ENCODE measurements at regions not wholly inside any gene's neighbourhood (a gene's known extent, or its start where the extent isn't known, plus 50 kb on each side); places are given as distances from the start of the nearest gene placed in this dataset.

- H3K9me3 ChIP-seq (ENCODE audit: control insufficient read depth, insufficient read depth, low read depth, low read length), result no peaks in the 10 kb centered on the region
- H3K27me3 ChIP-seq (ENCODE audit: control insufficient read depth, insufficient read depth, low read length), result no peaks in the 10 kb centered on the region
- no peak overlapping the region for H3K27ac ChIP-seq (ENCODE audit: insufficient read depth, low read length)
- H3K4me2 ChIP-seq (ENCODE audit: extremely low read depth, insufficient read depth, low read length), result no peak overlapping the region
- H3K36me3 ChIP-seq (ENCODE audit: control insufficient read depth, insufficient read depth, low read length), result no peaks in the 10 kb centered on the region
- no peaks in the 10 kb centered on the region for H3K4me1 ChIP-seq (ENCODE audit: control insufficient read depth, extremely low read depth, insufficient read depth, low read length)
- no peaks in the 10 kb centered on the region for H3K79me2 ChIP-seq (ENCODE audit: control insufficient read depth, insufficient read depth, low read length)
- no peak overlapping the region for H2AFZ ChIP-seq (ENCODE audit: low read length)
- H4K20me1 ChIP-seq (ENCODE audit: control insufficient read depth, extremely low read depth, insufficient read depth, low read length), result no peaks in the 10 kb centered on the region
- H3K9ac ChIP-seq (ENCODE audit: insufficient read depth, low read length), result no peak overlapping the region
- H3K4me3 ChIP-seq (replicated peaks in 1 of 4; ENCODE audit: control extremely low read depth in 1 of 4, insufficient read depth in 1 of 4, low read depth in 3 of 4, low read length in 4 of 4), result no peak overlapping the region
- no peak for DNase-seq (ENCODE audit: low read depth in 2 of 2)
- no peak for TF ChIP-seq EZH2 (IDR thresholded peaks at IDR 0.05; ENCODE audit: low read length, missing control alignments)
- TF ChIP-seq CTCF (conservative IDR thresholded peaks at IDR 0.05 in 1 of 2, IDR thresholded peaks at IDR 0.05 in 1 of 2; ENCODE audit: low read depth in 1 of 2, low read length in 2 of 2), result no peak
Observed at GRCh38 chr22:22992474-22992873, 77.8 kb upstream of the GNAZ start.

- TF ChIP-seq EZH2 (IDR thresholded peaks at IDR 0.05; ENCODE audit: low read length, missing control alignments) (no peak), CTCF (conservative IDR thresholded peaks at IDR 0.05 in 1 of 2, IDR thresholded peaks at IDR 0.05 in 1 of 2; ENCODE audit: low read depth in 1 of 2, low read length in 2 of 2) (no peak)
- Histone ChIP-seq H4K20me1 (ENCODE audit: control insufficient read depth, extremely low read depth, insufficient read depth, low read length) (no peaks in the 10 kb centered on the region), H3K9me3 (ENCODE audit: control insufficient read depth, insufficient read depth, low read depth, low read length) (no peaks in the 10 kb centered on the region), H3K36me3 (ENCODE audit: control insufficient read depth, insufficient read depth, low read length) (no peaks in the 10 kb centered on the region), H3K79me2 (ENCODE audit: control insufficient read depth, insufficient read depth, low read length) (no peaks in the 10 kb centered on the region), H3K27me3 (ENCODE audit: control insufficient read depth, insufficient read depth, low read length) (no peaks in the 10 kb centered on the region), H3K4me1 (ENCODE audit: control insufficient read depth, extremely low read depth, insufficient read depth, low read length) (no peaks in the 10 kb centered on the region), H3K4me2 (ENCODE audit: extremely low read depth, insufficient read depth, low read length) (no peak overlapping the region), H3K27ac (ENCODE audit: insufficient read depth, low read length) (no peak overlapping the region), H3K9ac (ENCODE audit: insufficient read depth, low read length) (no peak overlapping the region), H2AFZ (ENCODE audit: low read length) (no peak overlapping the region), H3K4me3 (replicated peaks in 1 of 4; ENCODE audit: control extremely low read depth in 1 of 4, insufficient read depth in 1 of 4, low read depth in 3 of 4, low read length in 4 of 4) (no peak overlapping the region)
- DNase-seq (ENCODE audit: low read depth in 2 of 2), result no peak
Observed at GRCh38 chr22:22993184-22993583, 77.1 kb upstream of the GNAZ start.

GRCh38 chr22:22995166-22995565 is 75.2 kb upstream of the GNAZ start:
- no peak overlapping the region for H3K4me2 ChIP-seq (ENCODE audit: extremely low read depth, insufficient read depth, low read length)
- H3K27ac ChIP-seq (ENCODE audit: insufficient read depth, low read length), result no peak overlapping the region
- no peaks in the 10 kb centered on the region for H3K79me2 ChIP-seq (ENCODE audit: control insufficient read depth, insufficient read depth, low read length)
- no peaks in the 10 kb centered on the region for H3K9me3 ChIP-seq (ENCODE audit: control insufficient read depth, insufficient read depth, low read depth, low read length)
- DNase-seq (ENCODE audit: low read depth in 2 of 2), result no peak
- H3K27me3 ChIP-seq (ENCODE audit: control insufficient read depth, insufficient read depth, low read length), result no peaks in the 10 kb centered on the region
- H2AFZ ChIP-seq (ENCODE audit: low read length), result no peak overlapping the region
- no peak overlapping the region for H3K4me3 ChIP-seq (replicated peaks in 1 of 4; ENCODE audit: control extremely low read depth in 1 of 4, insufficient read depth in 1 of 4, low read depth in 3 of 4, low read length in 4 of 4)
- H4K20me1 ChIP-seq (ENCODE audit: control insufficient read depth, extremely low read depth, insufficient read depth, low read length), result no peaks in the 10 kb centered on the region
- no peaks in the 10 kb centered on the region for H3K36me3 ChIP-seq (ENCODE audit: control insufficient read depth, insufficient read depth, low read length)
- no peaks in the 10 kb centered on the region for H3K4me1 ChIP-seq (ENCODE audit: control insufficient read depth, extremely low read depth, insufficient read depth, low read length)
- TF ChIP-seq EZH2 (IDR thresholded peaks at IDR 0.05; ENCODE audit: low read length, missing control alignments), result no peak
- no peak for TF ChIP-seq CTCF (conservative IDR thresholded peaks at IDR 0.05 in 1 of 2, IDR thresholded peaks at IDR 0.05 in 1 of 2; ENCODE audit: low read depth in 1 of 2, low read length in 2 of 2)
- no peak overlapping the region for H3K9ac ChIP-seq (ENCODE audit: insufficient read depth, low read length)

Measured in fibroblast of lung (primary cell).